SK-N-DZ (cell line): ENCODE measurements at regions not wholly inside any gene's neighbourhood (a gene's known extent, or its start where the extent isn't known, plus 50 kb on each side); places are given as distances from the start of the nearest gene placed in this dataset.
A peak's percentile ranks its signal among the peaks of the same experiment; 100 is the strongest.

Source experiments
- DNase-seq: peaks from one replicate; pipeline ENCODE4 v3.0.0-alpha.2; 2015; ENCODE audit warnings: low spot score

- no peak for DNase-seq
Observed at GRCh38 chr14:83764656-83765599, 1765.0 kb upstream of the FLRT2 start.

- DNase-seq: no peak
Observed at GRCh38 chr14:83777516-83777915, 1752.4 kb upstream of the FLRT2 start.

- DNase-seq: no peak
Observed at GRCh38 chr14:83779266-83779665, 1750.7 kb upstream of the FLRT2 start.

- DNase-seq: no peak
Observed at GRCh38 chr14:83780321-83780720, 1749.6 kb upstream of the FLRT2 start.

GRCh38 chr14:83798421-83798820, 1731.5 kb upstream of the FLRT2 start:
- no peak for DNase-seq

- DNase-seq: no peak
Observed at GRCh38 chr14:83799233-83799632, 1730.7 kb upstream of the FLRT2 start.

GRCh38 chr14:83814896-83815295, 1715.0 kb upstream of the FLRT2 start:
- no peak for DNase-seq

- no peak for DNase-seq
Observed at GRCh38 chr14:83816761-83817160, 1713.2 kb upstream of the FLRT2 start.

GRCh38 chr14:83825843-83826242, 1704.1 kb upstream of the FLRT2 start:
- no peak for DNase-seq

- no peak for DNase-seq
Observed at GRCh38 chr14:83826838-83827237, 1703.1 kb upstream of the FLRT2 start.

GRCh38 chr14:83827383-83827782, 1702.6 kb upstream of the FLRT2 start:
- DNase-seq: no peak

GRCh38 chr14:83828406-83828805, 1701.5 kb upstream of the FLRT2 start:
- no peak for DNase-seq

- no peak for DNase-seq
Observed at GRCh38 chr14:83830316-83830715, 1699.6 kb upstream of the FLRT2 start.

- DNase-seq: no peak
Observed at GRCh38 chr14:83838226-83838625, 1691.7 kb upstream of the FLRT2 start.

- peak; percentile 64 for DNase-seq
Observed at GRCh38 chr14:83842547-83842946, 1687.4 kb upstream of the FLRT2 start.

GRCh38 chr14:83847102-83847501, 1682.8 kb upstream of the FLRT2 start:
- peak; percentile 64 for DNase-seq

GRCh38 chr14:83850092-83850491, 1679.9 kb upstream of the FLRT2 start:
- no peak for DNase-seq

GRCh38 chr14:83856334-83856733, 1673.6 kb upstream of the FLRT2 start:
- no peak for DNase-seq

- DNase-seq: no peak
Observed at GRCh38 chr14:83860631-83861155, 1669.3 kb upstream of the FLRT2 start.

- DNase-seq: no peak
Observed at GRCh38 chr14:83863042-83863774, 1666.7 kb upstream of the FLRT2 start.

GRCh38 chr14:83864106-83864505, 1665.8 kb upstream of the FLRT2 start:
- no peak for DNase-seq

GRCh38 chr14:83867566-83868225, 1662.2 kb upstream of the FLRT2 start:
- no peak for DNase-seq
